ENCODE measurements at regions not wholly inside any gene's neighbourhood (a gene's known extent, or its start where the extent isn't known, plus 50 kb on each side); places are given as distances from the start of the nearest gene placed in this dataset.
"Not testable (repeated sequence)": the region's sequence is repeated elsewhere in the genome, so short reads cannot be mapped to it uniquely, and the experiment has no call there.

DNA sequence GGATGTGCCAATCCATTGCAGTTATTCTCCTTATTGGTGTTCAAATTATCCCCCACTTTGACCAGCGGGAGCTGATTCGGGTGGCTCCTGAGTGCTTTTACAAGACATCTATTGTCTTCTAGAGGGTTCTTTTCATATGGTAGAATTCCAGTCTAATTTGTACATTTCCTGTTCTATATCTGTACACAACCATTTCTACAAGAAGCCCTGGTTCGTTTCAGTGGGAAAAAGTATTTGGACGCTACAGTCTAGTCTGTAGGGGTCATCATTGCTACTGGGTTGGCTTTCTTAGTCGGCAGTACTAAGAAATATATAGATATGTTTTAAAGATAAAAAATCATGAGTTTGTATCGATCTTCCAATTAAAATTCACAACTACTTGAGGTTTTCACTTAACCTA lies 262.6 kb downstream of the MAP2K6 start:
- no peak for DNase-seq

DNA sequence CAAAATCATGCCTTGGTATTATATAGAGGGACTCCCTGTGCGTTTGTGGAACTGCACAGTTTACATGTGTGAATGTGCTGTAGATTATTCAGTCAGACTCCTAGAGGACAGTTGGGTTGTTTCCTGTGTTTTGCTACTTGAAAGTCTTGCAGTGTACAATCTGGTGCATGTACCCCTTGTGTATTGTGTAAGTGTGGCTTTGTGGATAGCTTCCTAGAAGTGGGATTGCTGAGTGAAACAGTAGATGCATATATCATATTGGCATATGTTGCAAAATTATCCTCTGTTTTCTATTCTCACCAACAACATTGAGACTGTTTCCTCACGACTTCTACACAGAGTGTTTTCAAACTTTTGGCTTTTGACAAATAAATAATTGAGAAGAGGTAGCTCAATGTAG lies 263.7 kb downstream of the MAP2K6 start:
- no peak for DNase-seq

DNA sequence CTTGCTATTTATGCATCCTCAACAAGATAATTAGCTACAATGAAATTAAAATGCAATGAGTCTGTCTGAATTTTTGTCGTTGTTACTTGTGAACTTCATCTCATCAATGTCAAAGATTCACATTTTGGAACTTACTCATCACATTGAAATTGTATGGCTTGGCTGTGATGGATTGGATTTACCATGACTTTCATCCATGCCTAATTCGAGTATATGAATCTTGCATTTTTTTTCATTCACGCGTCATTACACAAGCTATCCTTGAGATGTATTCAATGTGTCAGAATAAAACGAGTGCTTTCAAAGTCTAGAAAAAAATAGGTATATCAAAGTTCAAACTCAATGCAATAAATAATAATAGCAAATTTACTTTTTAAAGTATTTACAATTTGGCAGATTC lies 265.3 kb downstream of the MAP2K6 start:
- no peak for DNase-seq

DNA sequence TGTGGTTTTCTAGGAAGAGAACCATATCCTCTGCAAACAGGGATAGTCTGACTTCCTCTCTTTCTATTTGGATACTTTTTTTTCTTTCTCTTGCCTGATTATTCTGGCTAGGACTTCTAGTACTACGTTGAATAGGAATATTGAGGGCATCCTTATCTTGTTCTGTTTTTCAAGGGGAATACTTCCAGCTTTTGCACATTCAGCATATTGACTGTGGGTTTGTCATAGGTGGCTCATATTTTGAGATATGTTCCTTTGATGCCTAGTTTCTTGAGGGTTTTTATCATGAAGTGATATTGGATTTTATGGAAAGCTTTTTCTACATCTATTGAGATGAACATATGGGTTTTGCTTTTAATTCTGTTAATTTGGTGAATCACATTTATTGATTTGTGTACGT lies 269.8 kb downstream of the MAP2K6 start:
- DNase-seq = no peak

DNA sequence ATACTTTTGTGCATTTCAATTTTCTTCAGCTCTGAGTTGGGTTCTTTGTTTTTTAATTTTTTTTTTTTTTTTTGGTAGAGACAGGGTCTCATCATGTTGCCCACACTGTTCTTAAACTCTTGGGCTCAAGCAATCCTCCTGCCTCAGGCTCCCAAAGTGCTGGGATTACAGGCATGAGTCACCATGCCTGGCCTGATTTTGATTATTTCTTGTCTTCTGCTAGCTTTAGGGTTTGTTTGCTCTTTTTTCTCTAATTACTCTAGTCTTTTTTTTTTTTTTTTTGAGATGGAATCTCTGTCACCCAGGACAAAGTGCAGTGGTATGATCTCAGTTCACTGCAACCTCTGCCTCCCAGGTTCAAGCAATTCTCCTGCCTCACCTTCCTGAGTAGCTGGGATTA lies 270.7 kb downstream of the MAP2K6 start:
- not testable (repeated sequence) for DNase-seq

DNA sequence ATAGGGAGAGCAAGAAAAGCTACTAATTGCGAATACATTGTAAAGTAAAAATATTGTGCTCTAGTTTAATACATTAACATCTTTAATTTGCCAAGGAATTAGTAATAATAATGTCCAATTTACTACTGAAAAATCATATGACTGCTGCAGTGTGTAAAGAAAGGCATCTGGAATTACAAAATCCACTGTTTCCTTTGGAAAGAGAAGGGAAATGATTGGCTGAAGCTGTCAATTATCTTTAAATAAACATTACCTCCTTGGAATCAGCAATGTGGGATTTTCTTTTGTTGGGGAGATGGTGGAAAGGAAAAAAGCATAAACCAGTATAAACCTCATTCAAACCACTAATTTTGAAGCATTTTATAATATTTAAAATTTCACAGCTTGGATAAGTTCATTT lies 276.0 kb downstream of the MAP2K6 start:
- no peak for DNase-seq

DNA sequence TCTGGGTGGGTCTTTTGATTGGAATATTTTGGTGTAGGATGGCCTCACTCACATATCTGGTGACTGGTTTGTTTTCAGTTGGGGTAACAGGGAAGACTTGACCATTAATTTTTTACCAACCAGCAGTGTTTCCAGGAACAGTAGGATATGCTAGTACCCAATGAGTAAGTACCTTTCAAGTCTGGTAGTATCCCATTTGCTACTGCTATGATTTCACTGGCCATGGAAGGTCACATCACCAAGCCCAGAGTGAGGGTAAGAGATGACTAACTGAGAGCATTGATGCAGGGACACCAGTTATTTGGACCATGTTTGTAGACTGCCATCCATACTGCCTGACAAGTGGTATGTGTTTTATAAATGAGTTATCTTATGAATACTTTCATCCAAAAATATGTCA lies 277.7 kb downstream of the MAP2K6 start:
- no peak for DNase-seq

DNA sequence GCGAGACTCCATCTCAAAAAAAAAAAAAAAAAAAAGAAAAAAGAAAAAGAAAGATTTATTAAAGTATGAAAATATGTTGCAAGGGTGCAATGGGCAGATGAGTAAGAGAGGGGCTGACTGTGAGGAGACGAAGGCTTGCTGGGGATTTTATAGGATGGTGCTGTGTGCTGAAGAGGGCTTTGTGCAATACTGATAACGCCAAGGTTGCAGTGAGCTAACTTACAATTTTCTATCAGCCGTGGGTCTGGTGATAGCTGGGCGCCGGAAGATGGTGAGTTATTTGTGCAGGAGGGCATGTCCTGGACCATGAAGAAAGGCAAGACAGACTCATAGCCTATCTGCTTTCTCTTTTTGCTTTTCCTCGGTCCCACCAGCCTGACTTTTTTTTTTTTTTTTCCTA lies 281.1 kb downstream of the MAP2K6 start:
- no peak for DNase-seq

DNA sequence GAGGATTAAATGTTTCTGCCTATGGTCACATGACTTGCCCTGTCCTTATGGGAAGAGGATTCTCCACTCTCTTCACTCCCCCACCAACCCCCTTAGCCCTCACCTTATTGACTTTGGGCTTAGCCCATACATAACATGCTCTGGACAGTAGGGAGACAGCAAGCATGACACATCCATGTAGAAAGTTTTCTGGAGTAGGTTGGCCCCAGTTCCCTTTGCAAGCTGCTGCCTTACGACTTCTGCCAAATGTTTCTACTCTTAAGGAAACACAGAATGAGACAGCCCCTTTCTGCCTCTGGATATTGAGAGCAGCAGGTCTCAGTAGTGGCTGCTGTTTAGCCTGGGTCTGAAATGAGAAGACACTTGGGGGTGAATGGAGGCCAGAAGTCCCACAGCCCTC lies 282.2 kb downstream of the MAP2K6 start:
- no peak for DNase-seq

DNA sequence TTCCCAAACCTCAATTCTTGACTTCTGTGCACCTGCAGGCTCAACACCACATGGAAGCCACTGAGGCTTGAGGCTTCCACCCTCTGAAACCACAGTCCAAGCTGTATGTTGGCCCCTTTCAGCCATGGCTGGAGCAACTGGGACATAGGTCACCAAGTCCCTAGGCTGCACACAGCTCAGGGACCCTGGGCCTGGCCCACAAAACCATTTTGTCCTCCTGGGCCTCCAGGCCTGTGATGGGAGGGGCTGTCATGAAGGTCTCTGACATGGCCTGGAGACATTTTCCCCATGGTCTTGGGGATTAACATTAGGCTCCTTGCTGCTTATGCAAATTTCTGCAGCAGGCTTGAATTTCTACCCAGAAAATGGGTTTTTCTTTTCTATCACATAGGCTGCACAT lies 283.9 kb downstream of the MAP2K6 start:
- not testable (repeated sequence) for DNase-seq

DNA sequence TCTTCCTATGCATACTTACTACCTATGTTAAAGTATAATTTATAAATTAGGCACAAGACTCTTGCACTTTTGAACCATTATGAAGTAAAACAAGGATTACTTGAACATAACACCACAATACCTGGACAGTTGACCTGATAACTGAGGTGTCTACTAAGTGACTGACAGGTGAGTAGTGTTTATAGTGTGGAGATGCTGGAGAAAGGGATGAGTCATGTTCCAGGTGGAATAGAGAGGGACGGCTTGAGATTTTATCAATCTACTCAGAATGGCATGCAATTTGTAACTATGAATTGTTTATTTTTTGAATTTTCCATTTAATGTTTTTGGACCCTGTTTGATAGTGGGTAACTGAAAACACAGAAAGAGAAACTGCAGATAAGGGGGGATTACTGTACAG lies 287.6 kb downstream of the MAP2K6 start:
- no peak for DNase-seq

DNA sequence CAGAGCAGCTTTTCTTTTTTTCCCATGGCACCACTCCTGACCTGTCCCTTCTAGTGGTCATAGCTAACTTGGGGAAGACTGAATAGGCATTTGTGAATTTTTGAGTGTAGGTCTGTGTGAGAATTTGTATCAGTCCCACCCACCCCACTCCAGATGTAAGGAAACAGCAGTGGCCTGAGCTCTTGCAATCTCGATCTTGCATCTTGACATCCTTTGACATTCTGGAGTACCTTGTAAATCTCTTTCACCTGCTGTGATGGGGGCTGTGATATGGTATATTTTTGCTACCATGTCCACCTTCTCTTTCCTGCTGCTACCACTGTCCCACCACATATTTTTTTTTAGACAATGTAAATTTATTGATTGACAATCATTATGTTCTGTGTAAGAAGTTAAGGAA lies 289.3 kb downstream of the MAP2K6 start:
- no peak for DNase-seq

DNA sequence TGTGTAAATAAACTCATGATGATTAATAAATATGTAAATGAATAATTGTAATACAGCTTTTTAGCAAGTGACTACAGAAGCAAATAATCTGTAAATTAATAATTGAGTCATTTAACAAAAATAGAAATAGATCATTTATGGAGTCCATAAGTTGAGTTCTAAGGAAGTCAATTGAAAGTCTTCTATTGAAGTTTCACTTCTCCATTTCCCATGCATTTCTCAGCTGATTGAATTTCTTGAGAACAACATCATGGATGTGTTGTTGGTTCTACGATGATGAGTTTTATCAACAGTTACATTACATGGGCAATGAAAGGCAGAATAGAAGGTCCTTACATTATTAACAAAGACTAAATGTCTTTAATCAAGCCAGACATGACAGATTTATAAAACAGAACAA lies 290.4 kb downstream of the MAP2K6 start:
- no peak for DNase-seq

DNA sequence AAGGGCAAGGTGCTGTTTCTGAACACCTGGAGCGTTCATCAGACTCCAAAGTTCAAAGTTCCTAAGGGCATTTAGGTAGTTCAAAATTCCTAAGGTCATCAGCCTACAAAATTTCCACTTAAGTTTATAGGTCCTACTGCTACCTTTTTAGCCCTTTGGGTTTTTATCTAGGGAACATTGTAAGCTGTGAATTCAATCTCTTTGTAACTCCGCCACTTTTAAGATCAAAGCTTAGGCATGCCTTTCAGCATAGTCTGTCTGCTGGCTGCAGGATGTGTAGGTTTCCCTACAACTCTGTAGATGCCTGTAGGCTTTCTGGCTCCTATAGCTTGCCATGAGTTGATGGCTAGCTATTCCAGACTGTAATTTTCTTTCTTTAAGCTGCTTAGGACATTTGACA lies 291.6 kb downstream of the MAP2K6 start:
- no peak for DNase-seq

DNA sequence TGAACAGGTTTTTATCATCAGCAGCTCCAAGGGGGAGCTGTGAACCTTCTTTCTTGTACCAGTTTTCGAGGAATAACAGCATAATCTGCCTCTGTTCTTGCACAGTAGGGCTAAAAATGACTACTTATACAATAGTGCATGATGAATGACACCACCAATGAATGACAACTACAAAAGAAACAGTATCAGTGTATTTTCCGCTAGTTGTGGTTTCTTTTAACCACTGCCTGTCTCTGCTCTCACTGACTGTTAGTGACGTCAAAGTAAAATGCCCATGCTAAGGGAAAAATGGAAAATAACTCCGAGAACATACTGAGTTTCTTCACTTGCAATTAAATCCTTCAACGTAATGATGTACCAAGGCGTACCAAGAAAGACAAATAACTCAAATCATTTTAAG lies 294.9 kb downstream of the MAP2K6 start:
- no peak for DNase-seq

DNA sequence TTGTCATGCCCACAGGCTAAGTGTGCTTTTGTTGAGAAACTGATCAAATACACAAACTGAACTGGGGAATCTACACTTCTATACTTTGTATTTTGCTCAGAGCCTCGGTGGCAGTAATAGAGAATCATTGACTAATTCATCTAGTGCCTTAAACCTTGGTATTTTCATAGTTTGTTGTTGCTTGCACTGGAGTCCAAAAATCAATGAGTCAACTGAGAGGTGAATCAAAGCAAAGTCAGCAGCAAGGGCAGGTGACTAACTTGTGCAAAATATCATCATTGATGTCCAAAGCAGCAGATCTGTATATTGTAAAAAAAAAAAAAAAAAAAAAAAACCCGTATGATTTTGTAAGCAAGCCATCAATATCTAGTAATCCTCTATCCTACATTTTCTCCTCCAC lies 296.4 kb downstream of the MAP2K6 start:
- DNase-seq = no peak

DNA sequence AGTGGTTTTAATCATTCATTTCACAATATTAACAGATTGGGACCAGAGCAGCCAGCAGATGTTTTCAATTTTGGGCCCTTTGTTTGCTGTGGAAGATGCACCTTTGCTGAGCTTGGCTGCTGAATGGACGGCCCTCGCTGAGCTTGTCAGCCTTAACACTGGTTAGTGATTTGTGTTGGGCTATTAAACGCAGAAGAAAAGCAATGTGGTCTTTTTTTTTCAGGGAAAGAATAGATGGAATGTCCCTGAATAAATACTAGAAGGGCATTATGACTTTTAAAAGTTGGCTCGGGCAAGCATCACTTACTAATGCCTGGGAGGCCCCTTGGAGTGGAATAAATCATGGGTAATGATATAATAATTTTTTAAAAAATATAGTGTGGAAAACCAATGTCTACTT lies 297.0 kb downstream of the MAP2K6 start:
- DNase-seq = peak; percentile 86

DNA sequence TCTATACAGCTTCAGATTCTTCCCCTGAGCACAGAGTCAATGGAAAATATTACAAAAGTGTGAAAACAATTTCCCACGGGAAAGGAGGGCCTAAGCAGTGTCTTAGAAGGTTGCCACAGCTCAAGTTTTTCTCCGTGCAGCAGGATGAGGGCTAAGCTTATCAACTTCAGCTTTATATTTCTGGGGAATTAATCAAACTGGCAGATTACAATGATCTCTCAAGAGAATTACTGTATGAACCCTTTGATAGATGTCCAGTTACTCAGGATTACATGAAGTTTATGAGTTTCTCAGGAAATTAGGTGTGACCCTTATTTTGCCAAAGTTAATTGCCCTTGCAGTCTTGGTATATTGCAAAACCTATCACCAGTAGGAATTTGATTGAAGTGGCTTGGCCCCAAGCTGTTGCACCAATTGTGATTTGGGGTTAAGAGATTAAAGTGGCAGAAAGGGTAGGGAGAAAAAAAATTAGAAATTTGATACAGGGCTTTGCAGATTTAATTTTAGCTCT lies 298.4 kb downstream of the MAP2K6 start:
- no peak for DNase-seq

DNA sequence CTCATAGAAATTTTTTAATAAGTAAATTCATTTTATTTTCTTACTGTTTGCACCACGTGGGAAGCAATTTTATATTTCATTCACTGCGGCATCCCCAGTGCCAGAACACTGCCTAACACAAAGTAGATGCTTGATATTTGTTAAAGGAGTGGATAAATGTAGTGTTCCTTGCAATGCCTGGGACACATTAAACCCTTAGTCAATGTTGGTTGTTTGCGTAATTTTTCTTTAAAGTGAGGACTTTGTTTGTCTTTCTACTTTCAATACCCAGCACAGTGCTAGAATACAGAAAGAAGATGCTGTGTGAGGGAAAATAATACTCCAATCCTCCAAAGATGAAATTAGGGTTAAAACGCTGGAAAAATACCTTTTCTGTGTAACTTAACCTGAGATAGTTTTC lies 299.3 kb downstream of the MAP2K6 start:
- no peak for DNase-seq

DNA sequence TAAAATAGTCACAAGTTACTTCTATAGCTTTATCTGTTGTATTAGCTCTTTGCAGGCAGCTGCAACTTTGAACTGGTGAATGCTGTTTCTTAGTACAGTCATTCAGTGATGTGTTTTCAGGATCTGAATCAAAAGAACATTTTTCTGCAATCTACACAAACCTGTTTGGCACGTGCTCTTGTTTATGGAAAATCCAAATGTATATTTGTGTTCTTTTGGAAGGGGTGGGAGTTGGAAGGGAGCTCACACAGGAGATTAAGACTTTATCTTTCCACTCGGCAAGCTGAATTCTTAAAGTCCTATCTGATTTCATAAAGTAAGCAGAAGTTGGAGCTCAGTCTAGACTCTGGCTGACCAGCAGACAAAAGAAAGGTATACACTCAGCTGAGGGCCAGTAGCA lies 300.2 kb downstream of the MAP2K6 start:
- no peak for DNase-seq

DNA sequence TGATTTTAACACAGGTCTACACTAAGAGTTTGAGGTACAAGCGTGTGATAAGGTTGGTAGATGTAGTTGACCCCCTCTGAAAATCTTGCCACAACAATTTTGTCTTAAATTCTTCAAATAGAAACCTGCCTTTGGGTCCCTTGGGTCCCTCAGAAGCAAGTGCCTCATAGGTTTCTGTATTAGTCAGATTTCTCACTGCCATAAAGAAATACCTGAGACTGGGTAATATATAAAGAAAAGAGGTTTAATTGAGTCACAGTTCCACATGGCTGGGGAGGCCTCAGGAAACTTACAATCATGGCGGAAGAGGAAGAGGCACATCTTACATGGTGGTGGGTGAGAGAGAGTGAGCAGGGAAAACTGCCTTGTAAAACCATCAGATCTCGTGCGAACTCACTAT lies 301.2 kb downstream of the MAP2K6 start:
- no peak for DNase-seq

DNA sequence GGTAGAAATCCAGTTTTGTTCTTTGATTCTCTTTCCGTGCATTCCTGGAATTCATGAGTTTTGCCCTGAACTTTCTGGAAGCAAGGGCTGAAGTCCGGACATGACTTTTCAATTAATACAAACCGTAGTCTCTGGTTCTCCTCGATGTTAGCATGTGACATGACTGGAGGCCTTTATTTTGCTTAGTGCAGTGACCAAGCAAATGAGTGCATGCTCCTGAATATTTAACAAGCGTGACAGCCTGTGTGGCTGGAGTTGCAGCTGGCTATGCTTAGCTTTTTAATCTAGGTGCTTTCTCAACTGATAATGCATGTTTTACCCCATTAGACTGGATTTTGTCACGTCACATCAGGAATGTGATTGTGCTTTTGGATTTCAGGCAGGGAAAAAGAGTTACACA lies 302.1 kb downstream of the MAP2K6 start:
- no peak for DNase-seq

DNA sequence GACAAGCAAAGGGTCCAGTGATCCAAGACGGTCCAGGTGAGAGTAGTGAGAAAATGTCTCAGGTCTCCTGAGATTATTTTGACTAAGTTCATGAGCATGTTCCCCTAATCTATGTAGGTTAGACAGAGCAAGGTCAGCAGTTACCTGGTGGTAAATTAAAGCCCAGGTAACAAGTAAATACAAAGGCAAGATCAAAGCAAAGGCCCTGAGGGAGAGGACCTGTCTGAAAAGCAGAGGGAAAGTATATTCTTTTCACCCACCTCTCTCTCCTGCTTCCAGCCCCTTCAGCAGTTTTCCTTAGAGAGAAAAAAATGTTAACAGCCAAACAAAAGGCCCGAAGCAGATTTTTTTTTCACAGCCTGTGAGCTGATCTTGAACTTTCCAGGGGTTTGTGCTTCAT lies 302.7 kb downstream of the MAP2K6 start:
- DNase-seq = no peak

DNA sequence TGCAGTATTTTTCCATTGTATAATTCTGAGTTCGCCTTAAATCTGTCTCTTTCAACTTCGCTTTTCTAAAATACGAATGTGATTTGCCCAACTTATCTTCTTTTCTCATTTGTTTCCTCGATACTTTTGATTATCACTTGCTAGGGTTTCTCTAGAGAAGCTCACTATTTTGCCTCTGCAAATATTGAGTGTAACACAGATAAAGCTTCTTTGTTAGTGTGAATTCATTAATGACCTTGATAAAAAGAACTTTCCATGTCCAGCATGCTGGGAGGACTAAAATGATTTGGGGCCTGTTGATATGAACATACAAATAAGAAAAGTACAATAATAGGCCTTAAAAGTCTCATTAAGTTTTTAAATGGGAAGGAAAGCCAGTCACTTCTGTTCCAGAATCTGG lies 303.3 kb downstream of the MAP2K6 start:
- DNase-seq = no peak

DNA sequence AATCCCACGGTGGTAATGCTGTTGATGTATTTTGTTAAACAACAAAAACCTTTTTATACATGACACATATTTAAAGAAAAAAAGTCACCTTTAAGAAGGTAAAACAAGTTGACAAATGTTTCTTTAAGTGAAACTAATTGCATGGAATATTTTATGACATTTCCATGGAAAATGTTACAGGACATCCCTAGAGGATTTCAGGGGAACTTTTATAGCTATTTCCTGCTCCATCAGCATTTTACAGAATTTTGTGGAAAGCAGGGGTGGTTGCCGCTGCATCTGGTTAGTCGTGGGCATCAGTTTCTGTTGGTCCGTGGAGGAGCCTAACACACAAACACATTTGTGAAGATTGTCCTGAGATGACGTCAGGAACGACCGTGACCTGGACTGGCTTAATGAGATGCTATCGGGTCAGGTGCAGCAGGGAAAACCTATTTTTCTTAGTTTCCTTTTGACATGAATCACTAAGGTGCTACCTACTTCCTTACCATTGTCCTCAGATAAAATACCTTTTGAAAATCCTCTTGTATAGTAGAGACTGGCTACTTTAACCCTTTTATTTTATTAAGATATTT lies 305.1 kb downstream of the MAP2K6 start:
- no peak for DNase-seq

DNA sequence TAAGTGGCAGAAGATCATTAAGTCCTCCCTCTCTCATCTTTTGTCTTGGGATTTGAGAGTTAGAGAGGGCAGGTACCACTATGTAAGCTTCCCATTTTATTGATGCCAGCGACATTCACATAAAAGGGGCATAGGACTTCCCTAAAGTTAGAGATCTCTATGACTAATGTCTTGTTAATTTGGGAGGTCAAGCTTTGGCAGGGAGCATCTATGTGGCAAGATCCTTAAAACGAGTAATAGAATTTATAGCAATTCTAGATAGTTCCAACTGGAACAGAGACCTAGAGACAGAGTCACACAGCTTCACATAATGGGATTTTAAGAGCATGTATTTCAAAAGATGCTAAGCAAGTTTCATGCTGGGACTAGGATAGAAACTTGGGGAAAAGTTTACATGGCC lies 308.0 kb downstream of the MAP2K6 start:
- DNase-seq = no peak
